GM12872 (cell line): ENCODE measurements at regions not wholly inside any gene's neighbourhood (a gene's known extent, or its start where the extent isn't known, plus 50 kb on each side); places are given as distances from the start of the nearest gene placed in this dataset.
A peak's percentile ranks its signal among the peaks of the same experiment; 100 is the strongest.

ENCODE experiments used
- TF ChIP-seq, protein P1 (sequence below): IDR thresholded peaks from 3 replicates; pipeline ENCODE4 v1.5.1; 2011; ENCODE audit warnings: low read depth, mild to moderate bottlenecking, low read length, moderate library complexity; ENCODE audit not compliant: insufficient read depth

DNA sequence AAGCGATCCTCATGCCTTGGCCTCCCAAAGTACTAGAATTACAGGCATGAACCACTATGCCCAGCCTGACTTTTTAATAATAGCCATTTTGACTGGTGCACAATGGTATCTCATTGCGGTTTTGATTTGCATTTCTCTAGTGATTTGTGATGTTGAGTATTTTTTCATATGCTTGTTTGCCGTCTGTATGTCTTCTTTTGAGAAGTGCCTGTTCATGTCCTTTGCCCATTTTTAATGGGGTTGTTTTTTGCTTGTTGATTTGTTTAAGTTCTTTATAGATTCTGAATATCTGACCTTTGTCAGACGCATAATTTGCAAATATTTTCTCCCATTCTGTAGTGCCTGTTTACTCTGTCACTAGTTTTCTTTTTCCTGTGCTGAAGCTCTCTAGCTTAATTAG is 219.2 kb upstream of the CTBP2 start:
- TF ChIP-seq, protein P1, sequence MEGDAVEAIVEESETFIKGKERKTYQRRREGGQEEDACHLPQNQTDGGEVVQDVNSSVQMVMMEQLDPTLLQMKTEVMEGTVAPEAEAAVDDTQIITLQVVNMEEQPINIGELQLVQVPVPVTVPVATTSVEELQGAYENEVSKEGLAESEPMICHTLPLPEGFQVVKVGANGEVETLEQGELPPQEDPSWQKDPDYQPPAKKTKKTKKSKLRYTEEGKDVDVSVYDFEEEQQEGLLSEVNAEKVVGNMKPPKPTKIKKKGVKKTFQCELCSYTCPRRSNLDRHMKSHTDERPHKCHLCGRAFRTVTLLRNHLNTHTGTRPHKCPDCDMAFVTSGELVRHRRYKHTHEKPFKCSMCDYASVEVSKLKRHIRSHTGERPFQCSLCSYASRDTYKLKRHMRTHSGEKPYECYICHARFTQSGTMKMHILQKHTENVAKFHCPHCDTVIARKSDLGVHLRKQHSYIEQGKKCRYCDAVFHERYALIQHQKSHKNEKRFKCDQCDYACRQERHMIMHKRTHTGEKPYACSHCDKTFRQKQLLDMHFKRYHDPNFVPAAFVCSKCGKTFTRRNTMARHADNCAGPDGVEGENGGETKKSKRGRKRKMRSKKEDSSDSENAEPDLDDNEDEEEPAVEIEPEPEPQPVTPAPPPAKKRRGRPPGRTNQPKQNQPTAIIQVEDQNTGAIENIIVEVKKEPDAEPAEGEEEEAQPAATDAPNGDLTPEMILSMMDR: no peak

DNA sequence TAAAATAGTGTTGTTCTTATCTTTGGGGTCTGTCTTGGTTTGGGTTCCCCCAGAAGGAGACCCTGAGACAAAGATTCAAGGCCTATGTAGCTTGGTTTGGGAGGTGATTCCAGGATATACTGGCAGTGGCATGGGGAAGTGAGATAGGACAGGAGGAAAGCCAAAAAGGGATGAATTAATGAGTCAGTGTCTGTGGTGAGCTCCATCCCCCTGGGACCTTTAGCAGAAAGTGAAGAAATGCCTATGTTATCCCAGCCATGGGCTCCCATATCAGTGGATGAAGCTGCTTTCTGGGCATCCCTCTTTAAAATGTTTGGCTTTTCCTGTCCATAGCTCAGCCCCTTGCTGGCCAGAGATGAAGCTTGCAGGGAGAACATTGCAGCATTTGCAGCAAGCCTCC is 217.0 kb upstream of the CTBP2 start:
- TF ChIP-seq, protein P1: no peak

DNA sequence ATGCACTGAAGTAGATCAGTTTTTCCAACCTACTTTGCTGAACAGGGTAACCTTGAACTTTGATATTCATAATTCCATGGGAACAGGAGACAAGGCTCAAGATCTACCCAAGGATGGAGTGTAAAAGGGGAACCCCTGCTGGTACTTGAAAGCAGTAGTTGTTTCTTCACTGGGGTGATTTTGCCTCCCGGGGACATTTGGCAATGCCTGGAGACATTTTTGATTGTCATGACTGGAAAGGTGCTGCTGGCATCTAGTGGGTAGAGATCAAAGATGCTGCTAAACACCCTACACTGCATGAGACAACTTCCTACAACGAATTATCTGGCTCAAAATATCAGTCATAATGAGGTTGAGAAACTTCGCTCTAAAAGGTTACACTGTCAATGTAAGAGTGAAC is 214.8 kb upstream of the CTBP2 start:
- TF ChIP-seq, protein P1: no peak

DNA sequence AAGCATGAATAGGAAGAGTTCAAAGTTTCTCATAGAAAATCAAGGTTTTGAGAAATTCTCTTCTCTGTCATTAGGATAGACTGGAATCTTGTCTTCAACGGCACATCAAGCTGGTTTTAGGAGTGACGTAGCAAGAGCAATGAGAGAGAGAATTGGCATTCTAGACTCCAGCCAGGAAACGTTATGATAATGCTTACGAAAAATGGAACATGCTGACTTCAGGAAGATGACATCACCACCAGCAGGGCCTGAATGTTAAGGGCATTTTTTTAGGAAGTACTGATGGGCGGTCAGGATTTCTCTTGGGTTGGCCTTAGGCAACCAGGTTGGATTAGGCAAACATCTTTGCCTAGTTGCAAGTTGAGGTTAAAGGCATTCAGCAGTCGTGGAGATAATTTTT is 213.2 kb upstream of the CTBP2 start:
- TF ChIP-seq, protein P1: no peak

DNA sequence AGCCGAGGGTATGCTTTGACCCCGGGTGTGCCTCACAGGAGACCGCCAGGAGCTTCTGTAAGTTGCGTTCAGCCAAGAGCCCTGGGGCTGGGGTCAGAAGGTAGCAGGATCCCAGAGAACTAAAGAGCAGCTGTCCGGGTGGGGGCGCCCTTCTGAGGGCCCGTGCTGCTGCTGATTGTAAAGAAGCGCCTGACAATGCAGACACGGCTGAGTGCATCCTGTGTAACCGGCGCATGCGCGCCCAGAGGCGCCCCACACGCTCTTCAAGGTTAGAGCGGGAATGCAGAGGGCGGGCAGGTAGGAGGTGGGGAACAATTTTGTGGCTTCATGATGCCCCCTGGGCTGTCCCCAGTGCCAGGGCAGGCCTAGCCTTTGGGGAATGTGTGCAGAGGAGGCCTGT is 210.2 kb upstream of the CTBP2 start:
- TF ChIP-seq, protein P1: peak; percentile 28; the same call in 1 of the 3 replicates

DNA sequence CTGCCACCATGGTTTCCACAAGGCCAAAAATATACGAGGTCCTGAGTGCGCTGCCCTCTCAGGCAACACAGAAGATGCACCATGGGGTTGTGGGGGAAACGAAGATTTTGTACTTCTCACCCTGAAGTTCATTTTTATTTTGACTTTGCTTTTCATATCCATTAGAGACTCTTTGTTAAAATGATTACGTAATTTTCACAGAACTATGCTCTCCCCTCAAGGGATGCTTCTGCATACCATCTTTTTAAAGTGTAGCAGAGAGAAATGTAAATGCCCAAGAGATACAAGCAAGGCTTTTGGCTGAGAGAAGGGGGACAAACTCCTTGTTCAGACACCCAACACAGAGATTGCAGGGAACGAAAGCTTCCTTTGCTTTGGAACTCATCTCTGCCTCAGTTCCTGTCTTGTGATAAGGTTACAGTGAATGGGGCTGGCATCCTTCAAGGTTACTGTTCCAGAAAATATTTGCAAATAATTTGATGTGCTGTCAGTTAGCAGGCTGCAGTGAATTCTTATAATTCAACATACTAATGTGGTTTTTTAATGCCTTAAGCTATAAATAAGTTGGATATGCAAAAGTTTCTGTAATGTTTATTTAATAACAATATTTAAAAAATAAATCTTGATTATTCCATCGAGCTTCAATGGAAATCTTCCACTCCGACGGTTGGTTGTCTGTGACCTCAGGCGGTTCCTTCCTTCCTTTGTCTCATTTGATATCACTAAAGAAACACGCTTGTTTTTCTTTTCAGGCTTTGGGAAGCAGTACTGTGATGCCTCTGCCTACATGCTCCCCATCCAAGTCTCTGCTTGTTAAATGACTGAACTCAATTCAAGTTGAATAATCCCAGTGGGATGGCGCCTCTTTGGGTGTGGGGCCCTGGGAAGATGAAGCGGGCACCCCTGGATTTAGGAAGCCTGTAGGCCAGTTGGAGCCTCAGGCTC is 209.3 kb upstream of the CTBP2 start:
- TF ChIP-seq, protein P1: no peak

DNA sequence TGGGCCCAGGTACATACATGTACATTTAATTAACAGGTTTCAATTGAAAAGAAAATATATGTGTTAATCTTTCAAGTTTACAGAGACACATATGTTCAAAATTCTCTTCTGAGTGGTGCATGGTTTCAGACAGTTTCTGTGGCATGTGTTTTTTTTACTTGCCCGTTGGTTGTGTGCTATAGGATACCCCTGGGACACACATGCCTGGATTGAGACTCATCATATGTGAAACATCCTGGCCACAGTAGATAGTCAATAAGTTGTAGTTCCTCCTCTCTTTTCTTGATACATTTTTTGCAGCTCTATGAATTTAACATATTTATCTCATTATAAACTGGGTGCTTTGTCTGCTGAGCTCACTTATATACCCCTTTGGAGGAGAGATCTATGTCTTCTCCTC is 207.8 kb upstream of the CTBP2 start:
- TF ChIP-seq, protein P1: no peak
